OCI-LY7 (cell line): ENCODE measurements at regions not wholly inside any gene's neighbourhood (a gene's known extent, or its start where the extent isn't known, plus 50 kb on each side); places are given as distances from the start of the nearest gene placed in this dataset.

Source experiments
- EZH2phosphoT487 ChIP-seq: fragments of 200-600 bp; sonication (generic); IDR thresholded peaks from 2 replicates; pipeline ENCODE4 v1.6.1; 2018; ENCODE audit warnings: low read depth, borderline replicate concordance, mild to moderate bottlenecking, mixed run types, antibody characterized with exemption, low read length, moderate library complexity, mixed read lengths
- TF ChIP-seq, protein P1 (sequence below): fragments of 200-600 bp; sonication (generic); conservative IDR thresholded peaks from 2 replicates; pipeline ENCODE4 v1.5.1; 2014; ENCODE audit warnings: mild to moderate bottlenecking, antibody characterized with exemption, low read length, moderate library complexity, mixed read lengths

DNA sequence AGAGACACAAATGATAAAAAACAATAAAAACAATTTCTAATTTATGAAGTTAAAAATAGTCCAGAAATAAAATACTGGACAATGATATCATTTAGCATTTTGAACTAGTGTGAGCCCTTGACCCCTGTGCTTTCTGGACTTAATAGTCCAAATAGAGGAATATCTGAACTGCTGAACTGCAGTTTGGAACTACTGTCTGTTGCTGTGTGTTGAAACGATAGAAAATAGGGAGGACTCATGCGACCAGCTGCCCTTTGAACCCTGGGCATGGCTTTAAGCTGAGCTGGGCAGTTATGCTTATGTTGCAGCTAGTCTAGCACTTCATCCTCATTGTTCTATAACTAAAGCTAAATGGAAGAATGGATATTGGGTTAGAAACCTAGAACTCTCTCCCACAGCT is 99.5 kb downstream of the FMR1NB start:
- TF ChIP-seq, protein P1, sequence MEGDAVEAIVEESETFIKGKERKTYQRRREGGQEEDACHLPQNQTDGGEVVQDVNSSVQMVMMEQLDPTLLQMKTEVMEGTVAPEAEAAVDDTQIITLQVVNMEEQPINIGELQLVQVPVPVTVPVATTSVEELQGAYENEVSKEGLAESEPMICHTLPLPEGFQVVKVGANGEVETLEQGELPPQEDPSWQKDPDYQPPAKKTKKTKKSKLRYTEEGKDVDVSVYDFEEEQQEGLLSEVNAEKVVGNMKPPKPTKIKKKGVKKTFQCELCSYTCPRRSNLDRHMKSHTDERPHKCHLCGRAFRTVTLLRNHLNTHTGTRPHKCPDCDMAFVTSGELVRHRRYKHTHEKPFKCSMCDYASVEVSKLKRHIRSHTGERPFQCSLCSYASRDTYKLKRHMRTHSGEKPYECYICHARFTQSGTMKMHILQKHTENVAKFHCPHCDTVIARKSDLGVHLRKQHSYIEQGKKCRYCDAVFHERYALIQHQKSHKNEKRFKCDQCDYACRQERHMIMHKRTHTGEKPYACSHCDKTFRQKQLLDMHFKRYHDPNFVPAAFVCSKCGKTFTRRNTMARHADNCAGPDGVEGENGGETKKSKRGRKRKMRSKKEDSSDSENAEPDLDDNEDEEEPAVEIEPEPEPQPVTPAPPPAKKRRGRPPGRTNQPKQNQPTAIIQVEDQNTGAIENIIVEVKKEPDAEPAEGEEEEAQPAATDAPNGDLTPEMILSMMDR = no peak
- no peak for TF ChIP-seq EZH2phosphoT487
